NCI-H1417 (cell line): ENCODE measurements at regions not wholly inside any gene's neighbourhood (a gene's known extent, or its start where the extent isn't known, plus 50 kb on each side); places are given as distances from the start of the nearest gene placed in this dataset.
A peak's percentile ranks its signal among the peaks of the same experiment; 100 is the strongest.

Experiments
- DNase-seq, 3 experiments: peaks; one replicate each; lab custom pipeline; 2025; lab: John Stamatoyannopoulos, UW

DNA sequence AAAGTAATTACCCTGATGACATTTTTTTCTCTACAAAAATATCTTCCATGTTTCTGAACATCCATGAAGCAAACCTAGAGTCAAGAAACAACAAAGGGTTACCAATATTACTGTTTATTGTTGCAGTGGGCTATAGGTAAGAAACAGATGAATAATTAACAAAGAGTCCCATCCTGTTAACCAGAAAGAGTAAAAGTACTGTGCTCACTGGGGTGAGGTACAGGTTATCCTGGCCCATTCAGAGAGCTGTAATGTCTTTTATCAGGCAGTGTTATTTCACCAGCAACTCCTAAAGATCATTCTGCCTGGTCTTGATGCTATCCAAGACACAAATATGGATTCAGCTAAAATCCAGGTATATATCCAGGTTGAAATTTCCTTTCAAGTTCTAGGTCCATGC lies 754.9 kb downstream of the SATB2 start:
- DNase-seq, result no peak

DNA sequence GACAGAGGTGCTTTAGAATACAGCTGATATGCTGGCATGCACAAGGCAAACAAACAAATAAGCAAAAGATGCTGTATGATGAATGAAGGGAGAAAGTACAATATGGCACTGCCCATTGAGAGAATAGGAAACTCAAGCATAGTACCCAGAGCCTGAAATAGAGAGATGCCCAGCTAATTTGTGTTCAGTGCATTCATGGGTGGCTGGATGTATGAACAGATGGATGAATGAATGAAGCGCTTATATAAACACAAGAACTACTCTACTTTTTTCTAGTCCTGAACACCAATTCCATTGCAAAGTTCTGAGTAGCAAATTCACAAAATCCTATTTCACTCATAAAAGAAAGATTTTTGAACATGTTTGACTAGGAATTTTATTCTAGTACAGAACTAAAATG lies 756.3 kb downstream of the SATB2 start:
- DNase-seq, result no peak

DNA sequence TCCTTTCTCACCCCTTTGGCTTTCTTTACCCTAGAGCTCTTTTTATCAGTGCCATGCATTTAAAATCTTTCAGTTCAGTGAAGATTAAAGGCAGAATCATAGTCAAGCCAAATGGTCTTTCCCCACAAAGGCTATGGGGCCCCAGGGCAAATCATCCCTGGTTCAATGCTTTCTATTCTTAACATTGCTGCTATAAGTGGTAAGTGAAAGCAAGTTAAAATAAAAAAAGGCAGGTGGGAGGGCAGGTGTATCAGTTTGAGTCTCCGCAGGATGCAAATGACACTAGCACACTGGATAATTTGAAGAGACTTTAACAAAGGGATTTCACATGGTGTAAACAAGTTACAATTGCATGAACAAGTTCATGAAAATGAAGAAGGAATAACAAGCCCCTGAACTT lies 757.4 kb downstream of the SATB2 start:
- peak; percentile 40 to 96 (median 88) for DNase-seq

DNA sequence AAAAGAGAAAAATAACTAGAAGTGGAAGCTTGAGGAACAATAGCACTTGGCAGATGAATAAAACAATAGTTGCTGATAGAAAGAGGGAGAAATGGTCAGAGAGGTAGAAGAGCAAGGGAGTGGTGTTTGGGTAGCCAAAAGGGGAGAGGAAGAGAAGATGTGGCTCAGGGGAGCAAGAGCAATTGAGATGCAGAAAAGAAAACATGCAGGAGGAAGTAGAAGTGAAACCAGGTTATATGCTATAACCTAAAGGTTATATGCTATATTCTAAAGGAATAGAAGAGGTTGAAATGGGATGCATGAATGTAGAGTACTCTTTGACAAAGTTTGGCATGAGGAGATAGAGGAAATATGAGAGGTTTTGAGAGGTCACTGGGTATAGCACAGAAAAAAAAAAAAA lies 759.5 kb downstream of the SATB2 start:
- DNase-seq, result no peak

DNA sequence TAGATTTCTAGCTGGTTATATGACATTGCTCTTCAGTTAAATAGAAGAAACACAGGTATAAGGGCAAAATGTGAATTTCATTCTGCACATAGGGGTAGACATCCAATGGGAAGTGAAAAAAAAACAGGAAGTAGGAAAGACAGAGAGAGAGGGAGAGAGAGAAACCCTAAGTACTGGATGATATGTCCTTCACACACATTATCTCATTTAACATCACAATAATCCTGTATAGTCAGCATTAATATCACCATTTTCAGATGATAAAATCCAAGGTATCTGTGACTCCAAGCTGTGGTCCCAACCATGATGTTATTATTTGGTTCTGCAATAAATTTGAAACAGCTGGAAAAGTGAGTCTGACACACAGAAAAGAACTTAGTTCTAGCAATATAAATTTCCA lies 759.9 kb downstream of the SATB2 start:
- no peak for DNase-seq

DNA sequence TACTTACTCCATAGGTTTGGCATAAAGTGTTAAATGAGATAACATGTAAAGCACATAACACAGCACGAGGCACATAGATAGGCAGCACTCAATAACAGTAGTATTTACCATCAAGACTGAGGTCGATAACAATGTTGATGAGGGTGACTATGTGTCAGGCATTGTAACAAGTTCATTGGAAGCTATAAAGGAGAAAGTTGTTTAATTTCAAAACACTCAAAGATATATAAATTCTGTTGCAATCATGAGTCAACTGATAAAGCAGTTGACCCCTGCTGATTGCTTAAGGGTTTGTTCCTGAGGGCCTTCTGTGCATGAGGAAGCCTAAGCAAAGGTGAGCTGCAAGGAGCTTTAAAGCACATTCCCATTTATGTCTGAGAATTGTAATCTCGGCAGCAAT lies 760.5 kb downstream of the SATB2 start:
- no peak for DNase-seq

DNA sequence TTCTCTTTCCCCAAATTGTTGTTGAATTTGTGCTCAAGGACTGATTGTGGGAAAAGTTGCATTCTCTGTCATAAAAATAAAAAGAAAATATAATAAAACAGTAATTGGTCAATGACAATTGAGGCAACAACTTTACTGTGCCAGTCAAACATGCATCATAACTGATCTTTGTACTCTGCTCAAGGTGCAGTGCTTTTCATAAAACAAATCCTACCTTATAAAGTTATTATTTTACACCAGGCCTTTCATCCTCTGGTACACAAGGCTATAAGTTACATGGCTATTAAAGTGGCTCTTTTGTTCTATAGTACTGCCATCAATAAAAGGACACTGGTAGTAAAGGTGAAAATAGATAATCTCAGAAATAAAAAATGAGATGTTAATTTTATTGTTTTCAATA lies 761.9 kb downstream of the SATB2 start:
- no peak for DNase-seq

DNA sequence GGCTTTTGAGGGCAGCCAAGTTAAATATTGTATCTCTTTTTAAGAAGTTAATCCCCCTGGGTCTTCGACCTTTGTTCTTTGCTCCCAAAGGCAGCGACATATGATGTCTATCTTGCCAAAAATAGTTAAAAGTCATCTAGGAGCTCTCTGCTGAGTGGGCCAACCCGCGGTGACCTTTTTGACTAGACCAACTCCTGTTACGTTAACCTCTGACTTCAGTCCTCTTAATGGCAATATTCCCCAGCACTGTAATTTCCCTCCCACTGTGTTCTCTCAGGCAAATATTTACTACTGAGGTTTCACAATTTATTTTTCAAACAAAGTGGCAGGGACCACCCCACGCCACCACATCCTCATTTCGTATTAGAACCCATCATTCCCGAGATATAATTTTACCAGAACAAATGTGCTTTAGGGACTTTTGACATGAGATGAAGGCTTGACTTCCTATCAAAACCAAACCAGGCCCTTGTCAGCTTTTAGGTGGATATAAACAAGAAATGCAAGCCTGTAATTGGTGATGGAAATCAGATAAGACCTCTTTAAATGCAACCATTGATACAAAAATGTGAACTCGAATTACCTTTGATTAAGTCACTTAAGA lies 764.7 kb downstream of the SATB2 start:
- DNase-seq, result peak in 2 of 3 experiments; percentile 19 to 58

DNA sequence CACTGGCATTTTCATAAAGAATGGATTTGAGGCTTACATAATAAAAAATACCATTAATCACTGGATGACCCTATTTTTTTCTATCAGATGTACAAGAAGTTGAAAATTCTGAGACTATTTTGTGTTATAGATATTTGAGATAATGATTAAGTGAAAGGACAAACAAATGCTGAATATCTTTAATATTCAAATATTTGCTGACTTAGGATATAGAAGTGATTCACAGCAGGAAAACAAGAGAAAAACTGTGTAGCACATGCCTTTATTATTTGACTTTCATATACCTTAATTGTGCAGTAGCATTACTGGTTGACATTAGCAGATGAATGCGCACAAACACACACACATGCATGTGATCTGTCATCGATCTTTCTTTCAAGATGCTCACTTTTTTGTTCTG lies 766.5 kb downstream of the SATB2 start:
- no peak for DNase-seq

DNA sequence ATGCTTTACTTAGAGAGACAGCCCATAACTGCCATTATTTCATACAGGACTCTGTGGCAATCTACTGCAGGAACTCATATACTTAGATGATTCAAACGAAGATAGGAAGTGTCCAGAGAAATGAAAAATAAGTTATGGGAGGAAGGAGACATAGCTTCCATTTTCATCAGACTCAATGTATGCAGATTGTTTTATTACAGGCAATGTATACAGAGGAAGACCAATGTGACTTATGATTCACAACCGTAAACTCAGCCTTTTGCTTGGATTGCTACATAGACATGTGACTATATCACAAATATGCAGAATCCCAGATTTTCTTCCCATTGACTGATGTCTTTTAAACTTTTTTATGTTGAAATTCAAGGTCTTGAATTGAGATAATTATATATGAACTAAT lies 793.4 kb downstream of the SATB2 start:
- no peak for DNase-seq

DNA sequence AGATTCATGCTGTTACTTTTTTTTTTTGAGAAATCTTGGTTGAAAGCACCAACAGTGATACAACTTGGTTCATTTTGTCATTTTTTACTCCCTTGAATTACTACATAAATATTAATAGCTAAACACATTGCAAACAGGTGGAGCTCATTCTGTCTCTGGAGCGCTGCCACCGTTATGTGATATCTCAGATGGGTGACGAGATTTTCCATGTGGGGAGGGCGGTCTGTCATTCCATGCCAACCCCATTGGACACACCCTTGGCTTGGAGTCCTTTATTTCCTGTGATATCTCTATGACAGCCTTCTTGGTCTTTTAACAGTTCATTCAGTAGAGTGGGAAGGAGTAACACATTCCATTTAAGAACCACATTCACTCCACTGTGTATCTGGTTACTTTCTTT lies 794.8 kb downstream of the SATB2 start:
- no peak for DNase-seq

DNA sequence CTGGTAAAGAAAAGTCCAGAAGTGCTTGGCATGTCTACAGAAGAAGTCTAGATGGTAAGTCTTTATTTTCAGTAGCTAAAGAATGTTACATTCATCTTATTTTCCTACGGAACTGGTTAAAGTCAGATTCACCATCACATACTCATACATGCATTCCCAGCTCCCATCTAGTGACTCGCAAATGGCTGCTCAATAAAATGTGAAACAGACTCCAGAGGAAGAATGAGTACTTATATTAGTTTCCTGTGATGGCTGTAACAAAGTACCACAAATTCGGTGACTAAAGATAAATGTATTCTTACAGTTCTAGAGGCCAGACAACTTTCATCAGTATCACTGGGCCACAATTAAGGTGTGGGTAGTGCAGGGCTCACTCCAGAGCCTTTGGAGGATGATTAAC lies 797.2 kb downstream of the SATB2 start:
- no peak for DNase-seq

DNA sequence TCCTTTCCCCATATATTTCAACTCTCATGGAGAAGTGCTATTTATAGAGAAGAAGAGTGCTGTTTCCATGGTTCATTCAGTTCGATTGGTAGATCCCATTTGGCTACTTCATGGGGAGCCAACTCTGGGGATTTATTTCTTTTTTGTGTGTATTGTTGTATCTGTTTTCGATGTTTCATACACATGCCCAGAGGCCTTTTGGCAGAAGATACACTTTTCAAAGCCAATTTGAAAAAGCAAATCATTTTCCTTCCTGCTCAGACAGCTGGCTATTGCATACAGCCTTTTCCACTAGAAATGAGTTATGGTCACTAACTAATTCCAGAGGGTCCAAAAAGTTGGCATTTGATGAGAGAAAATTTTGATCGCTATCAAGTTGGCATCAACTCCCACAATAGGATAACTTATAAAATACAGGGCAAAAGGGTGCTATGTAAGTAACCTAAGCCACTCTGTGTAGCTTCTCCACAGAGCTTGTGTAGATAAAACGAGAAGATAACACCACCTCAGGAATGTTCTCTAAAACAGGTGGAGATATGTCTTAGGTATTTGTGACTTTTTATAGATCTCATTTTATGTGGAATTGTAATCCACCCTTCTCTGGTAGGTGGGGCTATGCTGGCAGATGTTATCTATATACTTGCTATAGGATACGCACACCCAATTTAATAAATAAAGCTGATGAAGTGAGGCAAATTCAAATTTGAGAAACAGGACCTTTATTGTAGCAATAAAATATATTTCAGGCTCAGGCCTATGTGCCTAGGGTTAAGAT lies 798.5 kb downstream of the SATB2 start:
- DNase-seq, result peak in 1 of 3 experiments; percentile 54

DNA sequence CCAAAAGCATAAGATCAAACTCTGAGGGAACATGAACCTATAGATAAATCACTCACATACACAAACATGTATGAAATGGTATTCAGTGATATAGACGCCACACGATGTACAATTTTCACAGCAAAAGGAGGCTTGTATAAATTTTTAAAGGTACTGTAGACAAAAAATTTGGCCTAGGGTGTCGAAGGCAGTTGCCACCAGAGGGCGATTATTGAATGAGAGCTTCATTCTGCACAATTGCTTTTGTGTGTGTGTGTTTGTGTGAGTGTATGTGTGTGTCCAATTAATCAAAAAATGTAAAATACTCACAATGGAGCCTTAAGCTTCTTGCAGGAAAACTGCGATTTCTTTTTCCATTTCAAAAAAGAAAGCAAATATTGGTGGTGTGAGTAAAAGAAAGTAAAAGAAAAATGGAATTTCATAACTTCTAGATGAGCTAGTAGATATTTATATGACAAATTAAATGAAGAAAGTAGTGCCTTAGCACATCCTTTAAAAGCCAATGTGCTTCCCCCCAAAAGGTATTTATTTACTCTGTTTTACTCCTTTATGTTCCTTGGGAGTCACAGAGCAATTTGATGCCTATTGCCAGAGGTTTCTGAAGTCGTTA lies 800.1 kb downstream of the SATB2 start:
- DNase-seq, result peak; percentile 9 to 51 (median 23)

DNA sequence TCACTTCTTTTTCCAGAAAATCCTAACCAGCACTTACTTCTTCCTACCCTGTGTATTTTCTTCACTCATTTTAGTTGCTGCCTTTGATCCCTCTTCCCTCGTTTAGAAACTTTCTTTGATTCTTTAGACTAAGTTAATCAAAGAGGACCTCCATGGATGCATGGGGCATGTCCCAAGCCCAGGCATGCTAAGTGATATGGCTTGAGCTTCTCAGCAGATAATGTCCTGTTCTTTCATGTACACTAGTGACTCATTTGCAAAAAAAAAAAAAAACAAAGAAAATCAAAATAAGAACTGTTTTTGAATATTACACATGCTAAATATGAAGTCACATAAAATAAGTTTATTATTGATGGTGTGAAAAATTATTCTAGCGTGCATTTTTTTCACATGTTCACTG lies 800.9 kb downstream of the SATB2 start:
- DNase-seq, result no peak

DNA sequence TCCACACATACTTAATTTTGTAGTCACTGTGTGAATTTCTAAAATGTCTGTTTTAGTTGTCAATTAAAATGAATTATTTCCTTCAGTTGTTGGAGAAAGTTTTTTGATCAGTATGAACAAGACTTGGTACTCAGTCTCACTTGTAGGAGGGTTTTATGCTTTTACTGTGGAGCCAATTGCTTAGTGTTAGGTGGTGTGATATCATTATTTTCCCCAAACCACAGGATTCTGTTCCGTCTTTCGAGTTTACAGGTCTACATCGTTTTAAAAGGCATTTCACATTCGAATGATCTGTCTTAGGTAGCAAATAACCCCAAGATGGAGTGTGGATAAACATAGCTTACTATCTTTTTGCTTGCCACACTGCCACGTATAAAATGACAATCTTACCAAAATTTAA lies 803.1 kb downstream of the SATB2 start:
- no peak for DNase-seq

DNA sequence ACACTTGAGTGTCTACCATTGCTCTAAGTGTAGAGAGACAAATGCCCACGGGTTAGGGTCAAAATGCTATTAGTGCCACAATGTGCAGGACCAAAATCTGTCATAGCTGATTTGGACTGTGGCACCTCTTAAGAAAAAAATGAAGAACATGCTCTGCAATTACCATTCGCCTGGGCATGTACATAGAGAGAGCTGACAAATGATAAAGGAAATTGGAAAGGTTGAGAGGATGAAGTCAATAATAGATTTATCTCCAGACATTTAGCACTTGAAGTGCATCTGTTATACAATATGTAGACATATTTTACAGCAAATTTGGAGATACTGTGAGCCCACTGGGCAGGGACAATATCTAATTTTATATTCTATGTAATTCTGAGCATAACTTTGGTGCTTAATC lies 804.4 kb downstream of the SATB2 start:
- DNase-seq, result no peak

DNA sequence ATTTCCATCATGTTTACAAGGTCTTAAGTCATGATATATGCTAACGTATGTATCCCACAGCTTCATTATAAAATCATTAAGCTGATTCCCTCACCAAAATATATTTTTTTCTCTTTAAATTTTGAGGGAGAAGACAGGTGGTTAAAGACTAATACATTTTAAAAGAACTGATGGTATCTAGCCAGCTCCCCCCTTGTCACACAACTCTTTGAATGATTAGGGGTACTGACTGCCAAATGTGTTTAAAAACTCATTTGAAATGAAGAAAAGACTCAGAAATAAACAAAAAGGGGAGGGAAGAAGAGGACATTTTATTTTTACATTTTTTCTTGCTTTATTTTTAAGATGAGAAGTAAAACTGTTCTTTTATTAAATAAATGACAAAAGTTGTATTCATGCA lies 805.3 kb downstream of the SATB2 start:
- no peak for DNase-seq

DNA sequence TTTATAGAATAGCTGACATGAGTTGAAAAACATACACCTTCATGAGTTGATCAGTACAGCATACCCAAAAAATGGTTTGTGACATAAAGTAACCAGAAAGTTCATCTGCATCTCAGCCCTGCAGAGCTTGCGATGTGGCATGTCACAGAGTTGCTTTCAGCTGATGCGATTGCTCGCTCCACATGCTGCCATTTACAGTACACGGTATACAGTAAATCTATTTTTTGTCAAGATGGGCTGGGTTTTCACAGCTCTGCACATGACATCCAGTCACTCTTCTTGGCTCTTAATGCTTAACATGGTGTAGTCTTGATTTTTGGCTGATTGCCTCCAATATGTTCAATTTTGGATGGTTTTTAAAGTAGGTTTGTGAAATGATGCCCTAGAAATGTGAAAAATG lies 811.9 kb downstream of the SATB2 start:
- no peak for DNase-seq

DNA sequence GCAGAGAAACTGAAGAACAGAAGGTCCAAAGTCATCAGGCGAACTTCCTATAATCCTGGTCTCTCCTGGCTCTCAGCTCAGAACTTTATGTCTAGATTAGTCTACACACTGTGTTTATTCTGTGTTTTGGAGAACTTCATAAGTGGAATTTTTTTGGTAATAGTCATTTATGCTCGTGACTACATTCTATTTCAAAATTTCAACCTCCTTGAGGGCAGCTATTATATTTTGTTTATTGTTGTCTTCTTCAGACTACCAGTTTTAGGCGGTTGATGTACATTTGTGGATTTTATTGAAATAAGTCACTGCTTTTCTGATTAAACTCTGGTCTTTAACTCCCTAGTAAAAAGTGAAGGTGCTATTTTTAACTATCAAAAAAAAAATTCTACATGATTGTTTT lies 816.6 kb downstream of the SATB2 start:
- no peak for DNase-seq

DNA sequence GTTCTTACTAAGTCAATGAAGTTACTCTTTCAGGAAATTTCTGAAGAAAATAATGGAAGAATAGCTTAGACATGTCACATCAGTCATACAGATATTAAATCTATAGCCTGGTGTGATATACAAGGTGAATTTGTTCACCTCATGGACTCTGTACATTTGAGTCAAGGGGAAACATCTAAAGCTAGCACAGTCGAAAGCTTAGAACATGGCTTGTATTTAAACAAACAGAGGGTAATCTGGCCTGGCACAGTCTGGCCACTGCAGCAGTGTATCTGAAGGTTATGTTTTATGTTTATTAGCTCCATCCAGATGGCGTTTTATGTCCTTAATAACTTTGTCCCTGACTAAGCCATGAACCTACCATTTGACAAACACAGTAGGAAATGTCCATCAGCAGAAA lies 817.3 kb downstream of the SATB2 start:
- no peak for DNase-seq

DNA sequence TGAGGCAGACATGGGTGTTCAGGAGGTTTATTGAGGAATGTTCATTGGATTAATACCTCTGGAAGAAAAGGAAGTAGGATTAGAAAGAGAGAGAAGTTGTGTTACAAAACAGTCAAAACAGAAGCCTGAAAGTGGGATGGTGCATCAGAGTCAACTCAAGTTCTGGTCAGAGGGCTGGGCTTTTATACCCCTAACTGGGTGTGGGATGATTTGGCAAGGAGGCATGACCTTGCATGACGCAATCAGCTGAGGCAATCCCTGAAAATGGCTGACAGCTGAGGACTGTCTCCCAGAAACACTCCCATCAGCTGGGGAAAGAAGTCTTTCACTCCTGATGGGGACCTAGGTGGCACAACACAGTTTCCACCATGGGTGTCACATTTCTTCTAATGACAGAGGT lies 818.2 kb downstream of the SATB2 start:
- DNase-seq, result no peak

DNA sequence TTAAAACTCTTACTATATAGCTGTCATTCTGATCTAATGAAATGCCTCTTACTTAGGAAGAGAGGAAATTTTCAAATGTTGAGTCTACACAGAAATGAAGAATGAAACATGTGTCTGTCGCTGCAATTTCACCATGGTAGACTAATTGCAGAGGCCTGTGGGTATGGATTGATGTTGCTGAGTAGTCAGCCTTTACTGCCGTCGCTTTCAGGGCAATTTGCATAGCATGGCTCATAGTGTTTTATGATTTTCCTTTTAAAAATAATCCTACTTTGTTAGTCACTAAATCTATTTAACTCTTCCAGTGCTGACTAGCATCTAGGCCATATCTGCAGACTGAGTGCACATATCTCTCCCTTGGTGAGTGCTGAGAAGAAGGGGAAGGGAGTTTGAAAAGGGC lies 819.2 kb downstream of the SATB2 start:
- DNase-seq, result no peak

DNA sequence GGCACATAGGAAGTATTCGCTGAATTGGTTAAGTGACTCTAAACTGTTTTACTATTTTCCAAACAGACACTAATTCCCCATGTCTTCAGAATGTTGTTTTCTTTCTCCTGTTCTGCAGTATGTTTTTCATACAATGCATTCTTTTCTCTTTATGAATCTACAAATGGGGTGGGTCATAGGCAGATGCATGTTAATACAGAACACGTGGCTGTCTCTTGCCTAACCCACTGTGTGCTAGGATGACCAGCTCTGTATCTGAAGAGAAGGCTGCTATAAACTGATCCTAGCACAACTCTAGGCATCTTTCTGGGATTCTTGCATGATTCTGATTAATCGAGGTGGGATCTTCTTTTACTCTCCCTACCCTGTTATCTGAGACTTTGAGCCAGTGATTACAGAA lies 826.0 kb downstream of the PLCL1 start:
- DNase-seq, result no peak
